HepG2 (cell line): ENCODE measurements at regions not wholly inside any gene's neighbourhood (a gene's known extent, or its start where the extent isn't known, plus 50 kb on each side); places are given as distances from the start of the nearest gene placed in this dataset.

Experiments used
- ETV6 ChIP-seq: sonication (generic); formaldehyde crosslinking; conservative IDR thresholded peaks from 2 replicates; pipeline ENCODE4 v1.4.0; 2020; ENCODE audit warnings: missing genetic modification reagents
- FLYWCH1 ChIP-seq: sonication (generic); formaldehyde crosslinking; IDR thresholded peaks from 2 replicates; pipeline ENCODE4 v1.8.1; 2023; ENCODE audit warnings: mild to moderate bottlenecking, missing genetic modification reagents
- KAT7 ChIP-seq: IDR thresholded peaks from 2 replicates; pipeline ENCODE4 v1.6.1; 2018; ENCODE audit warnings: borderline replicate concordance, missing compliant biosample characterization
- ZMAT3 ChIP-seq: sonication (generic); formaldehyde crosslinking; conservative IDR thresholded peaks from 2 replicates; pipeline ENCODE4 v1.7.0; 2021; ENCODE audit warnings: missing genetic modification reagents
- ZNF3 ChIP-seq: IDR thresholded peaks from 2 replicates; pipeline ENCODE4 v1.7.0; 2017; ENCODE audit warnings: inconsistent platforms

GRCh38 chr10:108338146-108338545, 1173.6 kb upstream of the SORCS1 start:
- TF ChIP-seq ZNF3 (CRISPR knock-in tag), result no peak
- no peak for TF ChIP-seq ETV6
- TF ChIP-seq FLYWCH1 (CRISPR knock-in tag), result no peak
- no peak for TF ChIP-seq ZMAT3 (CRISPR knock-in tag)
- TF ChIP-seq KAT7 (CRISPR knock-in tag), result no peak
